Lower lobe of right lung (tissue), 2 donors: ENCODE measurements at regions not wholly inside any gene's neighbourhood (a gene's known extent, or its start where the extent isn't known, plus 50 kb on each side); places are given as distances from the start of the nearest gene placed in this dataset.
A peak's percentile ranks its signal among the peaks of the same experiment; 100 is the strongest.

Experiments
- ATAC-seq, 2 donors: fragments of 200-7000 bp; cut with Tn5 transposase; one replicate each; pipeline ENCODE4 v1.9.1; 2020 to 2022; ENCODE audit warnings: mild to moderate bottlenecking in 2 of 2, moderate library complexity in 2 of 2
- DNase-seq: peaks from one replicate; pipeline ENCODE4 v3.0.0-alpha.2; 2020
- H3K27ac ChIP-seq: fragments of 200-600 bp; one replicate; pipeline ENCODE4 v1.8.0; 2022
- H3K27me3 ChIP-seq: fragments of 200-600 bp; one replicate; pipeline ENCODE4 v1.8.0; 2022; ENCODE audit warnings: low read depth
- H3K36me3 ChIP-seq: fragments of 200-600 bp; one replicate; pipeline ENCODE4 v1.8.0; 2022; ENCODE audit warnings: mild to moderate bottlenecking
- H3K4me1 ChIP-seq: fragments of 200-600 bp; one replicate; pipeline ENCODE4 v1.8.0; 2022
- H3K4me3 ChIP-seq: fragments of 200-600 bp; one replicate; pipeline ENCODE4 v1.8.0; 2022; ENCODE audit warnings: mild to moderate bottlenecking
- H3K9me3 ChIP-seq: fragments of 200-600 bp; one replicate; pipeline ENCODE4 v1.8.0; 2022
- intact Hi-C: fragments of 100-400 bp; cut with DNase I; formaldehyde crosslinking; loops from one replicate; pipeline ENCODE4 v1.11.0; 2022
- TF ChIP-seq, protein P1 (sequence below): fragments of 200-600 bp; IDR thresholded peaks from one replicate; pipeline ENCODE4 v1.8.0; 2022; ENCODE audit warnings: antibody characterized with exemption, mild to moderate bottlenecking
- donor health status: DM: no; HTN: yes; CAD: no; lungs with severe emphysema.

DNA sequence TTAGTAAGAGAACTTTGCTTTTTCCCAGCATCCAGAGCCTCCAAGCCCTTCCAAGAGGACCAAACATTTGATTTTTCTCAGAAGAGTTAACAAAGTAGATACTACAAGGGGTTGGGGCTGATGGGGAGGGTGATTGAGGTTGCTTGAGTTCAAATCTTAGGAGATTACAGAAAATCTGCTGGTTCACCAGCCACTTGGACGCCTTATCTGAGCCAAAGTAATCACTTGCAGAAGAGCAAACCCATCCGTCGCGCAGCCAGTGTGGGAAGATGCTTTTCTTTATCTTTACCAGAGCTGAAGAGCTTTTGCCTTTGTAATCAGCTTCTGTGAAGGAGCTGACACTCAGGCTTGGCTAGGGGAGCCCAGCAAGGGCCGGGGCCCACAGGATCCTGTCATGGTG lies 91.9 kb upstream of the CTTNBP2NL start:
- intact Hi-C loops: no loop called here
- TF ChIP-seq, protein P1, sequence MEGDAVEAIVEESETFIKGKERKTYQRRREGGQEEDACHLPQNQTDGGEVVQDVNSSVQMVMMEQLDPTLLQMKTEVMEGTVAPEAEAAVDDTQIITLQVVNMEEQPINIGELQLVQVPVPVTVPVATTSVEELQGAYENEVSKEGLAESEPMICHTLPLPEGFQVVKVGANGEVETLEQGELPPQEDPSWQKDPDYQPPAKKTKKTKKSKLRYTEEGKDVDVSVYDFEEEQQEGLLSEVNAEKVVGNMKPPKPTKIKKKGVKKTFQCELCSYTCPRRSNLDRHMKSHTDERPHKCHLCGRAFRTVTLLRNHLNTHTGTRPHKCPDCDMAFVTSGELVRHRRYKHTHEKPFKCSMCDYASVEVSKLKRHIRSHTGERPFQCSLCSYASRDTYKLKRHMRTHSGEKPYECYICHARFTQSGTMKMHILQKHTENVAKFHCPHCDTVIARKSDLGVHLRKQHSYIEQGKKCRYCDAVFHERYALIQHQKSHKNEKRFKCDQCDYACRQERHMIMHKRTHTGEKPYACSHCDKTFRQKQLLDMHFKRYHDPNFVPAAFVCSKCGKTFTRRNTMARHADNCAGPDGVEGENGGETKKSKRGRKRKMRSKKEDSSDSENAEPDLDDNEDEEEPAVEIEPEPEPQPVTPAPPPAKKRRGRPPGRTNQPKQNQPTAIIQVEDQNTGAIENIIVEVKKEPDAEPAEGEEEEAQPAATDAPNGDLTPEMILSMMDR: no peak
- Histone ChIP-seq H3K4me3 (no peak overlapping the region), H3K4me1 (peaks cover 5% of the 10 kb centered on the region), H3K27me3 (no peaks in the 10 kb centered on the region), H3K27ac (no peak overlapping the region), H3K9me3 (no peaks in the 10 kb centered on the region), H3K36me3 (no peaks in the 10 kb centered on the region)
- no peak for DNase-seq
- no peak for ATAC-seq

DNA sequence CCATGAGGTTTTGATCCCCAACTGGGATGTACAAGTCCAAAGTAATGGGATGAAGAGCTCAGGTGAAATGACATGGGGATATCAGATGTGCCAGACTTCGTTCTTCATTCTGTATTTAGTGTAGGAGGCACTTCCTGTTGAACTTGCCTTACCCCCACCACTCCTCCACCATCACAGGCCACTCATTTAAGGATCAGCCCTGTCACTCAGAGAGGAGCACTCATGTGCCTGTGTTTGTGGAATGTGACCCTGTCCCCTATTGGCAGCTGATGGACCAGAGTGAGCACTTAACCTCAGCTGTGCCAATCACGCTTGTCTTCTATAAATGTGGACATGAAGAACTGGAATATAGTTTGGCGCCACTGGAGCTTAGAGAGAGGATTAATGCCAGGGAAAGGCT lies 91.4 kb upstream of the CTTNBP2NL start:
- ATAC-seq: no peak
- Histone ChIP-seq H3K9me3 (no peaks in the 10 kb centered on the region), H3K27me3 (no peaks in the 10 kb centered on the region), H3K4me1 (peaks cover 5% of the 10 kb centered on the region), H3K27ac (no peak overlapping the region), H3K4me3 (no peak overlapping the region), H3K36me3 (no peaks in the 10 kb centered on the region)
- DNase-seq: no peak
- TF ChIP-seq, protein P1: no peak
- intact Hi-C loops: no loop called here

DNA sequence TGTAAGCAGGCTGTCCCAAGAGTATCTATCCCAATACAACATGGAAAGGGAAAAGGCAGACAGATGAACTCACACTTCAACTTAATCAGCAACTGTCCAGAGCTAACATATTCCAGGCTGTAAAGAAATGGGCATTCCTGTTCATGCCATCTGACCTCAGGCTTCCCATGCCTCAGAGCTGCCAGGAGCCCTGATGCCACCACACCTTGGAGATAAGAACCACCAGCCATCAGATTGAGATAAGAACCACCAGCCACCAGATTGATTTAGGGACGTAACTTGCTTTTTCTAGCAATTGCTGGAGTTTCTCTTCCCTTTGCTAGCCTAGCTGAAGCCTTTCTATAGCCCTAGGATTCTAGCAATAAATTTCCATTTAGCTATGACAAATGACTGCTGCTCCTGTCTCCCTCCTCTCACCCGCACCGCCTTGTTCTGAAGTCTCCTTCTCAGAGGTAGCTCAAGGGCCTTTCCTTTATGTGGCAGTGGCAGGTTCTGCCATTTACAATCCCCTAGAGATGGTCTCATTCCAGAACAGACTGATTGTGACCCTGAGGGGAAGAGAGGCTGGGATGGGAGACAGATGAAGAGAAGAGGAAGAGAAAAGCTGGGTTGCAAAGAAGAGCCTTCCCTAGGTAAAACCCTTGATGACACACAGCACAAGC lies 88.0 kb upstream of the CTTNBP2NL start:
- intact Hi-C loops: no loop called here
- Histone ChIP-seq H3K4me1 (peaks cover 5% of the 10 kb centered on the region), H3K36me3 (no peaks in the 10 kb centered on the region), H3K27ac (no peak overlapping the region), H3K4me3 (no peak overlapping the region), H3K9me3 (no peaks in the 10 kb centered on the region), H3K27me3 (peaks cover 8% of the 10 kb centered on the region)
- DNase-seq: no peak
- TF ChIP-seq, protein P1: no peak
- ATAC-seq: no peak

DNA sequence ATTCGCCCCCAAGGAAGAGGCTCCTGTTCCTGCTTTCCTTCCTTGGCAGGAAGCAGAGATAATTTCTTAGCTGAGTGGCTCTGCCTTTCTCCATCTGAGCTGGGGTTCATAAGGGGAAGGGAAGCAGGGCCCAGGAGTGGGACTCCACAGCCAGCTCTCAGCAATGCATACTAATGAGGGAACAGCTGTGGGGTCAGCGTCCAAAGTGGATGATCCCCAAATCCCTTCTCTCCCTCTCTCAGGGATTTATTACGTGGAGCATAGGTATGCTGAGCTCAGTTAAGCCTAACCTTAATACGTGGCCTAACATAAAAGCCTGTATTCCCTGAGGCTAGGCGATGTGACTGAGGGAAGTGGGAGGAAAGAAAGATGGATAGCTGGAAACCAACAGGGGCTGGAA lies 87.3 kb upstream of the CTTNBP2NL start:
- TF ChIP-seq, protein P1: no peak
- no peaks in the 10 kb centered on the region for H3K9me3 ChIP-seq
- H3K4me3 ChIP-seq: no peak overlapping the region
- H3K27ac ChIP-seq: no peak overlapping the region
- ATAC-seq (no peak), DNase-seq (no peak)
- no peaks in the 10 kb centered on the region for H3K36me3 ChIP-seq
- H3K4me1 ChIP-seq: peaks cover 5% of the 10 kb centered on the region
- peaks cover 8% of the 10 kb centered on the region for H3K27me3 ChIP-seq
- intact Hi-C loops: no loop called here

DNA sequence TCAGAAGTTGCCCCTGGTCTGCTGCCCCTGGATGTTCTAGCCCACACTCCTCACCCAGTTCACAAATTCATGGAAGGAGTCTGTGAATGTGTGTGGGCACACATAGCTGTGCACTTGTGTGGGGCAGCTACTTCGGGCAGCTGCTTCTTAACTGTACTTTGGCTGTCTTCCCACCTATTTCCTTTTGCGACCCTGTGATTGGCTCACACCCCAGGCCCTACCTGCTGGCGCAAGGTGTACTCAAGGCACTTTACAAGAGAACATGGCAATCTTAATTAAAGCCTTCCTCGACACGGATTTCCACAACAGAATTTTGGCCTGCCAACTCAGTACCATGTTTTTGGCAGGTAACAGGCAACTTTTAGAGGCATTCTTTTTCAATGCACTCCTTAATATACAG lies 86.5 kb upstream of the CTTNBP2NL start:
- Histone ChIP-seq H3K27ac (no peak overlapping the region), H3K4me3 (no peak overlapping the region), H3K36me3 (no peaks in the 10 kb centered on the region), H3K27me3 (peaks cover 8% of the 10 kb centered on the region), H3K4me1 (no peaks in the 10 kb centered on the region), H3K9me3 (no peaks in the 10 kb centered on the region)
- TF ChIP-seq, protein P1: no peak
- intact Hi-C loops: no loop called here
- DNase-seq (peak; percentile 61), ATAC-seq (peak; percentile 73 to 77)
